CD14-positive monocyte (primary cell): ENCODE measurements at regions not wholly inside any gene's neighbourhood (a gene's known extent, or its start where the extent isn't known, plus 50 kb on each side); places are given as distances from the start of the nearest gene placed in this dataset.

ENCODE experiments used
- DNase-seq, 3 donors: peaks; one replicate each; pipeline ENCODE4 v3.0.0-alpha.2; 2011 to 2022
- H2AFZ ChIP-seq: 2 replicates; pipeline ENCODE4 v1.6.0; 2012; ENCODE audit warnings: mild to moderate bottlenecking, low read depth, low read length, inconsistent platforms; ENCODE audit not compliant: insufficient read depth, poor library complexity, severe bottlenecking
- H3K27ac ChIP-seq, 2 donors: 1 replicate in 1 of 2; 2 replicates in 1 of 2; pipeline ENCODE4 v1.5.1; 2012 to 2013; ENCODE audit warnings: low read length in 2 of 2, control low read depth in 1 of 2, inconsistent platforms in 1 of 2, low read depth in 1 of 2, mild to moderate bottlenecking in 1 of 2
- H3K27me3 ChIP-seq, 2 donors: one replicate each; pipeline versions ENCODE4 v1.6.0 to v1.6.1; 2011 to 2013; ENCODE audit warnings: low read length in 2 of 2; ENCODE audit not compliant: control insufficient read depth in 2 of 2, insufficient read depth in 2 of 2
- H3K36me3 ChIP-seq, 2 donors: replicated peaks in 1 of 2; 1 replicate in 1 of 2; 2 replicates in 1 of 2; pipeline versions ENCODE4 v1.5.1 to v1.6.1; 2012 to 2013; ENCODE audit warnings: low read length in 2 of 2, control low read depth in 1 of 2, inconsistent platforms in 1 of 2, mild to moderate bottlenecking in 1 of 2; ENCODE audit not compliant: insufficient read depth in 2 of 2, control insufficient read depth in 1 of 2
- H3K4me1 ChIP-seq, 2 donors: 1 replicate in 1 of 2; 2 replicates in 1 of 2; pipeline versions ENCODE4 v1.5.1 to v1.6.1; 2012 to 2013; ENCODE audit warnings: low read length in 2 of 2, control low read depth in 1 of 2, inconsistent platforms in 1 of 2, mild to moderate bottlenecking in 1 of 2, moderate library complexity in 1 of 2; ENCODE audit not compliant: insufficient read depth in 2 of 2, control insufficient read depth in 1 of 2
- H3K4me2 ChIP-seq: replicated peaks from 2 replicates; pipeline ENCODE3; 2012; ENCODE audit warnings: low read length, moderate library complexity, mild to moderate bottlenecking; ENCODE audit not compliant: poor library complexity, severe bottlenecking; ENCODE audit errors: extremely low read depth
- H3K4me3 ChIP-seq, 3 experiments: fragments of 200-600 bp in 1 of 3; sonication (generic) in 1 of 3; replicated peaks in 1 of 3; 1 replicate in 2 of 3; 2 replicates in 1 of 3; pipeline ENCODE4 v1.5.1; 2011 to 2013; ENCODE audit warnings: low read length in 3 of 3, mild to moderate bottlenecking in 3 of 3, control low read depth in 2 of 3, low read depth in 2 of 3, inconsistent platforms in 1 of 3, moderate library complexity in 1 of 3
- H3K79me2 ChIP-seq: 2 replicates; pipeline ENCODE4 v1.6.0; 2012; ENCODE audit warnings: mild to moderate bottlenecking, control low read depth, inconsistent platforms, low read length, moderate library complexity; ENCODE audit not compliant: insufficient read depth
- H3K9ac ChIP-seq: 2 replicates; pipeline ENCODE4 v1.6.0; 2017; ENCODE audit warnings: low read length, mild to moderate bottlenecking; ENCODE audit not compliant: insufficient read depth, poor library complexity, severe bottlenecking
- H3K9me3 ChIP-seq, 2 donors: replicated peaks in 1 of 2; 1 replicate in 1 of 2; 2 replicates in 1 of 2; pipeline versions ENCODE4 v1.5.1 to v1.6.1; 2012 to 2013; ENCODE audit warnings: low read length in 2 of 2, control low read depth in 1 of 2; ENCODE audit not compliant: control insufficient read depth in 1 of 2, insufficient read depth in 1 of 2
- H4K20me1 ChIP-seq: 2 replicates; pipeline ENCODE4 v1.6.0; 2012; ENCODE audit warnings: mild to moderate bottlenecking, low read length, control low read depth, moderate library complexity; ENCODE audit not compliant: insufficient read depth
- H3K27ac Mint-ChIP-seq, 7 donors: one replicate each; pipeline ENCODE4 v1.8.0; 2020; ENCODE audit warnings: mild to moderate bottlenecking in 7 of 7, mixed read lengths in 7 of 7, moderate library complexity in 6 of 7, inconsistent platforms in 2 of 7
- H3K27me3 Mint-ChIP-seq, 3 donors: one replicate each; pipeline ENCODE4 v1.8.0; 2021 to 2022; ENCODE audit warnings: low read depth in 3 of 3, mild to moderate bottlenecking in 3 of 3, mixed read lengths in 3 of 3, moderate library complexity in 3 of 3, inconsistent platforms in 1 of 3
- H3K36me3 Mint-ChIP-seq, 2 donors: one replicate each; pipeline ENCODE4 v1.8.0; 2020; ENCODE audit warnings: mixed read lengths in 2 of 2, inconsistent platforms in 1 of 2, mild to moderate bottlenecking in 1 of 2
- H3K4me1 Mint-ChIP-seq: one replicate; pipeline ENCODE4 v1.8.0; 2020; ENCODE audit warnings: mild to moderate bottlenecking, mixed read lengths
- H3K4me3 Mint-ChIP-seq, 2 donors: one replicate each; pipeline ENCODE4 v1.8.0; 2020; ENCODE audit warnings: mild to moderate bottlenecking in 2 of 2, mixed read lengths in 2 of 2, moderate library complexity in 1 of 2
- H3K9me3 Mint-ChIP-seq, 7 donors: one replicate each; pipeline ENCODE4 v1.8.0; 2020 to 2022; ENCODE audit warnings: mixed read lengths in 7 of 7, mild to moderate bottlenecking in 6 of 7, moderate library complexity in 6 of 7, inconsistent platforms in 2 of 7
- WGBS: methylation state at CpG from one replicate; pipeline ENCODE4 v1.1.5; 2013; ENCODE audit warnings: missing lambda C conversion rate; ENCODE audit not compliant: insufficient coverage; 5-methylcytosine and 5-hydroxymethylcytosine counted together
- intact Hi-C, 2 donors: fragments of 100-400 bp; cut with micrococcal nuclease; formaldehyde crosslinking; loops; one replicate each; pipeline versions ENCODE4 v1.15.0 to v1.15.1; 2023
- TF ChIP-seq, protein P1 (sequence below): fragments of 200-600 bp; IDR thresholded peaks from one replicate; pipeline ENCODE4 v1.8.0; 2022; ENCODE audit warnings: antibody characterized with exemption, mild to moderate bottlenecking

- no peaks in the 10 kb centered on the region for H3K36me3 Mint-ChIP-seq
- no peak overlapping the region for H3K27ac ChIP-seq
- peaks cover 0 to 16% (median 11%) of the 10 kb centered on the region in 7 donors for H3K9me3 Mint-ChIP-seq
- no peak overlapping the region for H2AFZ ChIP-seq
- no peaks in the 10 kb centered on the region for H3K27me3 ChIP-seq
- no peak overlapping the region for H3K9ac ChIP-seq
- DNase-seq = no peak
- WGBS = no CpG with 5 or more reads among the region's 1 CpG
- TF ChIP-seq, protein P1, sequence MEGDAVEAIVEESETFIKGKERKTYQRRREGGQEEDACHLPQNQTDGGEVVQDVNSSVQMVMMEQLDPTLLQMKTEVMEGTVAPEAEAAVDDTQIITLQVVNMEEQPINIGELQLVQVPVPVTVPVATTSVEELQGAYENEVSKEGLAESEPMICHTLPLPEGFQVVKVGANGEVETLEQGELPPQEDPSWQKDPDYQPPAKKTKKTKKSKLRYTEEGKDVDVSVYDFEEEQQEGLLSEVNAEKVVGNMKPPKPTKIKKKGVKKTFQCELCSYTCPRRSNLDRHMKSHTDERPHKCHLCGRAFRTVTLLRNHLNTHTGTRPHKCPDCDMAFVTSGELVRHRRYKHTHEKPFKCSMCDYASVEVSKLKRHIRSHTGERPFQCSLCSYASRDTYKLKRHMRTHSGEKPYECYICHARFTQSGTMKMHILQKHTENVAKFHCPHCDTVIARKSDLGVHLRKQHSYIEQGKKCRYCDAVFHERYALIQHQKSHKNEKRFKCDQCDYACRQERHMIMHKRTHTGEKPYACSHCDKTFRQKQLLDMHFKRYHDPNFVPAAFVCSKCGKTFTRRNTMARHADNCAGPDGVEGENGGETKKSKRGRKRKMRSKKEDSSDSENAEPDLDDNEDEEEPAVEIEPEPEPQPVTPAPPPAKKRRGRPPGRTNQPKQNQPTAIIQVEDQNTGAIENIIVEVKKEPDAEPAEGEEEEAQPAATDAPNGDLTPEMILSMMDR = no peak
- H3K79me2 ChIP-seq = no peaks in the 10 kb centered on the region
- no peaks in the 10 kb centered on the region for H3K4me1 ChIP-seq
- no peaks in the 10 kb centered on the region for H3K4me1 Mint-ChIP-seq
- H3K36me3 ChIP-seq = no peaks in the 10 kb centered on the region
- no peaks in the 10 kb centered on the region for H4K20me1 ChIP-seq
- no peak overlapping the region for H3K4me3 Mint-ChIP-seq
- H3K9me3 ChIP-seq = peaks cover 13 to 32% of the 10 kb centered on the region in 2 donors
- H3K27ac Mint-ChIP-seq = no peak overlapping the region
- no peak overlapping the region for H3K4me3 ChIP-seq
- no peaks in the 10 kb centered on the region for H3K27me3 Mint-ChIP-seq
- H3K4me2 ChIP-seq = no peak overlapping the region
- intact Hi-C loops = no loop called here
These were observed 250.8 kb upstream of the HTR1E start for GRCh38 chr6:86686496-86686895.

- H3K9me3 ChIP-seq = peaks cover 25 to 36% of the 10 kb centered on the region in 2 donors
- H4K20me1 ChIP-seq = no peaks in the 10 kb centered on the region
- TF ChIP-seq, protein P1 = no peak
- H3K9ac ChIP-seq = no peak overlapping the region
- H3K27ac ChIP-seq = no peak overlapping the region
- H3K36me3 Mint-ChIP-seq = no peaks in the 10 kb centered on the region
- H3K27me3 Mint-ChIP-seq = no peaks in the 10 kb centered on the region
- no peaks in the 10 kb centered on the region for H3K27me3 ChIP-seq
- no CpG with 5 or more reads among the region's 3 CpGs for WGBS
- no peak overlapping the region for H2AFZ ChIP-seq
- no peak overlapping the region for H3K4me2 ChIP-seq
- no peak for DNase-seq
- peaks cover under 1 to 20% (median 17%) of the 10 kb centered on the region in 7 donors for H3K9me3 Mint-ChIP-seq
- no peaks in the 10 kb centered on the region for H3K4me1 Mint-ChIP-seq
- no peaks in the 10 kb centered on the region for H3K36me3 ChIP-seq
- no peak overlapping the region for H3K4me3 Mint-ChIP-seq
- H3K79me2 ChIP-seq = no peaks in the 10 kb centered on the region
- intact Hi-C loops = no loop called here
- no peak overlapping the region for H3K27ac Mint-ChIP-seq
- H3K4me3 ChIP-seq = no peak overlapping the region
- H3K4me1 ChIP-seq = no peaks in the 10 kb centered on the region
These were observed 252.0 kb upstream of the HTR1E start for GRCh38 chr6:86685230-86685797.
